CMK (cell line): ENCODE measurements at regions not wholly inside any gene's neighbourhood (a gene's known extent, or its start where the extent isn't known, plus 50 kb on each side); places are given as distances from the start of the nearest gene placed in this dataset.

Experiments
- DNase-seq: peaks from one replicate; pipeline ENCODE4 v3.0.0-alpha.2; 2010; ENCODE audit warnings: low read depth

DNA sequence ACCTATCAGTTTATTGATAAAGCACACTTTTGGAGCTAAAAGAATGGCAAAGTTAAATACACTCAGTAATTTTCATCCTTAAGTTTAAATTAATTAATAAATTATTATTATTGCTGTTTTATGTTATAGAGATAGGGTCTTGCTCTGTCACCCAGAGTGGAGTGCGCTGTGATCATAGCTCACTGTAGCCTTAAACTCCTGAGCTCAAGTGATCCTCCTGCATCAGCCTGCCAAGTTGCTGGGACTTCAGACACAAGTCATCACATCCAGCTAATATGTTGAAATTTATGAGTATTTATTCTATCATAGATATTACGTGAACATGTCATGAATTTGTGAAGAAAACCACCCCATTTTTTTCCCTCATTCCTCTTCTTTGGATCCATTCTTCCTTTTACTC, 64.2 kb downstream of the GJA1 start:
- DNase-seq, result no peak

DNA sequence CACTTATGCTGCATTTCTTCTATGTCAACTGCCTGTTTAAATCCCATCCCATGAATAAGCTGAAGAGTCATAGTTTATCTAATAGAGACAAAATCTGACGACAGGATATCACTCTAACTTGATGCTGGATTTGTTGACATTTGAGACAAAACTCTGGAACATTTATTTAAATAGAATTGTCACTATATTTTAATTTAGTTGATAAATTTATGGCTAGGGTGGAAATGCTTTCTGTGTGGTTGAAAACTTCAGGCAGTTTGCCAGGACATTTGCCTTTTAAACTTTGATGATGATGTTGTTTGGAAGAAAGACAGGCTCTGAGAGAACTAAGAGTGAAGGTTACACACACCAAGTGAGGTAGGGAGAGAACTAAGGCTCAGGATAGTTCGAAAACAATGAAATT, 68.1 kb downstream of the GJA1 start:
- DNase-seq, result no peak

DNA sequence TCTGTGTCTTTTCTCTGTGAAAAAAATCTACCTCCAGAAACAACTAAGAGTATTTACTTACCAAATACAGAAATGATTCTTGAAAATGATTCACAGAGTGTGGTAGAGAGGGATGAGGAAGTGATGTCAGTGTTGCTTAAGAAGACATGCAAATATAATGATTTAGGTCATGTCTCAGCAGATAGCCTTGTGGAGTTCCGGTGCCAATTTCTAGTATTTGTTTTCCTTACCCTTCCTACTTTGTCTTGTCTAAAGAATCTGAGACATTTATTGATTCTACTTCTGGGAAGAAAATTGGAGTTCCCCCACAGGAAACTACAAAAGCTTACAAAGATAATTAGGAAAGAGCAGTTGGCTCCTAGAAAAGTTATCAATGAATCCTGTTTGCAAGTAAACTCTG, 68.8 kb downstream of the GJA1 start:
- no peak for DNase-seq

DNA sequence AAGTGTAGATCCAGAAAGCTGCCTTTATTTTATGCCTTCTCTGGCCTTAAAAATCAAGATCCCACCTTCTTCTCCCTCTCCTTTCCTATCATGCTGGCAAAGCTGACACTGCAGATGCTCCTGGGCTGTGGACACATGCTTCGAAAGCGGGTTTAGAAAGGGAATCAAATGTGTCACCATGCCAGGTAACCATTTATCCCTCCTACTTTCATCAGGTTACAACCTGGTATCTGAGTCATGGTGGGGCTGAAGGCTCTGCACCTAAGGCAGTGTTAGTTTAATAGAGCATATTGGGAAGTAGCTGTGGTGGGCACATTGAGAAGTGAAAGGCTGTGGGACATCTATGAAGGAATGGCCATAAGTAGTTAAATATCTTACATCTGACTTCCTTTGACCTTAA, 69.8 kb downstream of the GJA1 start:
- no peak for DNase-seq

DNA sequence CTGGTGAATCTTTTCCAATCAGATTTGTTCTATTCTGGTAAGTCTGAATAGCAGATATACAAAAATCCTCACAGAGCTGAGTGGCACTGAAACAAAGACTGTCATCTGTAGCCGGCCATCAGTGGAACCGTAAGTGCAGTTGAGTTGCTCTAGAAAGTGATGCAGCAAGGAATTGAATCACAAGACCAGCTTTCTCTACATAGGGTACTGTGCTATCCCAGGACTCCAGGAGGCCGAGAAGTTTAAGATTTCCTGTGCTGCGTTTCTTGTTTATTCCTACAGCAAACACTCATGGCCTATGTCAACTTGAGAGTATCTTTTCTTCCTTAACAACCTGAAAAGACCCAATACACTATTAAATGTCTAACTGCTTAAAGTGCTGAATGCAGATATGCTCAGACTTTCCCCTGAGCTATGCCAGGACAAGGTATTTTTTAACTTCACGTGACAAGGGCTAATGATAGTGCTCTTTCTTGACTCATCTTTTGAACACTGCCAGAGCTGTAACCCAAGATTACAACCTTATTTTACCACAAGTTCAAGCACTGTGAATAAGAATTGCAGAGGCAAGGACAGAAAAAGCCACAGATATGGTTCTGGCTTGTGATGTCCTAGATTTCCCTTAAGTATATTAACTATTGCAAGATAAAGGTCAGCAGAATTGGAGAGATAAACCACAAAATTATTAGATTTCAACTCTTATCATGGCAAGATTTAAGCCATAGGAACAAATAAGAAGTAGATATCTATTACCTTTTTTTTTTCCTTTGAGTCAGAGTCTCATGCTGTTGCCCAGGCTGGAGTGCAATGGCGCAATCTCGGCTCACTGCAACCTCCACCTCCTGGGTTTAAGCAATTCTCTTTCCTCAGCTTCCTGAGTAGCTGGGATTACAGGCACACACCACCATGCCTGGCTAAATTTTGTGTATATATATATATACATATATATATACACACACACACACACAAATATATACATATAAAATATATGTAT, 71.6 kb downstream of the GJA1 start:
- DNase-seq, result no peak

DNA sequence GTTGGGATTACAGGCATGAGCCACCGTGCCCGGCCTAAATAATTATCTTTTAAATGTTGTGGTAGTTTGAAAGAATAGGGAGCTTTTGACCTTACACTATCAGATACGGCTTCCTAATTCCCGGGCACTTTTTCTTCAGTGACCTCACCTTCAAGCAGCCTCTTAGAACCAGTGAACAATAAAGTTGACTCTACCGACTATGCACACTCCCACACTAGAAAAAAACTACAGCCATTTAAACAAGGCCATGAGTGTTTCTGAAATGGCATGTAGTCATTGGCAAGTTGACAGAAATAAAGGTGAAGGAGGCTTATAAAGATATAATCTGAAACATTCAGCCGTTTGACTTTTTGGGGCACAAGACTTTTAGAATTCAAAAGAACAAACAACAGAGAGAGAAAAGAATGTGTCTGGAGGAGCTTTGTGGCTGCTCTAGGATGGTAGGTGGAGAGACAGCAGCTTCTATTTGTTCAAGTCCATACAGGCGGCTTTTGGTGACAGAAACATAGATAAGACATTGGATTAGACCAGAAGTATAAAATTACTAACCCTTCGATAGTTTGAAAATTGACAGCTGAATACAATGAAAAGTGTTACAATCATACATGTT, 75.2 kb downstream of the GJA1 start:
- no peak for DNase-seq

DNA sequence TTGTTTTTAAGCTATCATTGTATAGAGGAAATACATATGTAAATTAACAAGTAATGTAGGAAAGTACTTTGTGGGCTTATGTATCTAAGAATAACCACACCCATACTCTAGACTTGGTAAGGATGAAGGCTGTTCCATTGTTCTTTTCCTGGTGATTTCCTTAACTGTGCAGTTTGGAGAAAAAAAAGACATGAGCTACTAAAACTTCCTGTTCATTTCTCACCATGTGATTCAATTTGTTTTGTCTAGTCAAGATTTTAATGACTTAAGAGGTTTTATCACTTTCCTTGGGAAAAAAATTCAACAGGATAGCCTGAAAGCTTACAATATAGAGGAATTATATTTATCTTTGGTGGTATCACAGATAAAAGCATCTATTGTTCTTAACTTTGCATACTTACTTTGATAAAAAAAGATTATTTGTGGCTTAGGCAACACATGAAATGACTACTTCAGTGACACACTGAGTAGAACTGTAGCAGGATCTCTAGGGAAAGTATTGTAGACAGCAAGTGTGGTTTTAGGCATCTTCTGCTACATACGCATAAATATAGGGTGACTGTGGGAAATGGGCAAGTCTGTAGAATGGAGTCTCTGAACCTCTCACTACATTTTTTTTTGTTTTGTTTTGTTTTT, 80.3 kb downstream of the GJA1 start:
- DNase-seq, result no peak

DNA sequence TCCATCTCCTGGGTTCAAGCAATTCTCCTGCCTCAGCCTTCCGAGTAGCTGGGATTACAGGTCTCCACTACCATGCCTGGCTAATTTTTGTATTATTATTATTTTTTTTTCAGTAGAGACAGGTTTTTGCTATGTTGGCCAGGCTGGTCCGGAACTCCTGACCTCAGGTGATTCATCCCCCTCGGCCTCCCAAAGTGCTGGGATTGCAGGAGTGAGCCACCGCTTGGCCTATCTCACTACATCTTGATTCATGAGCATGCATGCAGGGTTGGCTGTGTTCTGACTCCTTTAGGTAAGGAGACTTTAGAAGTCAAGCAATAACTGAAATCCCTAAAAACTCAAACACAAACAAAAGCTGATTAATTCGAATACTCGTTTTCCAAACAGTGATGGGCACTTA, 80.9 kb downstream of the GJA1 start:
- no peak for DNase-seq

DNA sequence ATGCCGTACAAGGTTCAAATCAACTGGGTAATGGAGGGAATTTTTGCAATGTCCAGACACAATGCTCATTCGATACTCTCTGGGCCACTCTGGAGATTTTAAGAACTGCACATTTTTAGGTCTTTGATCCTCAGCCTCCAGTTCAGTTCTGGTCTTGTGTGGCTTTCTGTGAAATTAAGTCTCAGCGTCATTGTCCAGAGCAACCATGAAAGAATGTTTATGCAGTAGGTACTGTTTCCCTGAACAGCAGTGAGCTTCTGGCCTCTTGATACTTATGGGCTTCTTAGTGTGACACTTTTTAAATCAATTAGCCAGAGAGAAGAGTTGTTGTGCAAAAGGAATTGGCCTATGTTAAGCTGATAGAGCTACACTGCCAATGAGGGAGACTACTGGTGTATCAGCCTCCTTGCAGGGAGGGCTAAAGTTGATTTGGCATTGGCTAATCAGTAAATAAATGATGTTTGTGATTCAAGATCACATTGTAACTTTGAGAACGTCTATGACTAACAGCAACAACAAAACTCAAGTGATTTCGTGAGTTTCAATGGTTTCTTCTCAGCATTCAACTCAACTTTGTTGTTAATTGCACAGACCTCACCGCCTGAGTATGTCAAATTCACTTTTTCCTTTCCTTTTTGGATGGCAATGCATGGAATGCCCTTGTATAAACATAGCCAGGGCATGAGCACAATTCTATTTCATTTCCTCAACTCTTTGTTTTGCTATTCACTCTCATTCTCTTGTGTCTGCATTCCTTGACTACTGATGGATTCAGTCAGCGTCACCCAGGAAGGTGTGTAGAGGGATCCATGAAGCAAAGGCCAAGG, 85.1 kb downstream of the GJA1 start:
- no peak for DNase-seq

DNA sequence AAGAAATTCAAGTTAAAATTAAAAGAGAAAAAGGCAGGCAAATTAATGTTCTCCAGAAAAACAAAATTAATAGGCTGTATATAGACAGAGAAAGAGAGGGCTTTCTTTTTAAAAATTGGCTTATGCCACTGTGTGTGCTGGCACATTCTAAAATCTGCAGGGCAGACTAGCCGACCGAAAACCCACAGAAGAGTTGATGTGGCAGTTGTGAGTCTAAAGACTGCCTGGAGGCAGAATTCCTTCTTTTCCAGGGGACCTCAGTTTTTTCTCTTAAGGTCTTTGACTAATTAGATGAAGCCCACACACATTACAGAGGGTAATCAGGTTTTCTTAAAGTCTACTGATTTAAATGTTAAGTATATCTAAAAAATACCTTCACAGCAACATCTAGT, 85.7 kb downstream of the GJA1 start:
- no peak for DNase-seq

DNA sequence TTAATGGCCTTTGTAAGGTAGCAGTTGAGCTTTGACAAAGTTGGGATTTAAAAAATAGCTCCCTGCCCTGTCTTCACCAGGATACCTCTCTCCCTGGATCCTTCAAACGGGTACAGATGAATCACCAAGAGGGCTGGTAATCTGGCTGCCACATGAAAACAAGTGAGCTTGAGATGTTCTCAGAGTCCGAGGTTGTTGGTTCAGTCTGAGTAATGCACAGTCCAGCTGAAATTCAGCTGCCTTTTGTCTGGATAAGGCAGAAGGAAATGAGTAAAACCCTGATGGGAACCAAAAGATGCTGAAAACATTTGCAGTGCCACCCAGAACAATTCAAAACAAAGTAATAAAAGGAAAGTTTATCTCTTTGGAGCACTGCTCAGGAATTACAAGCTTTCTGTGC, 86.8 kb downstream of the GJA1 start:
- no peak for DNase-seq

DNA sequence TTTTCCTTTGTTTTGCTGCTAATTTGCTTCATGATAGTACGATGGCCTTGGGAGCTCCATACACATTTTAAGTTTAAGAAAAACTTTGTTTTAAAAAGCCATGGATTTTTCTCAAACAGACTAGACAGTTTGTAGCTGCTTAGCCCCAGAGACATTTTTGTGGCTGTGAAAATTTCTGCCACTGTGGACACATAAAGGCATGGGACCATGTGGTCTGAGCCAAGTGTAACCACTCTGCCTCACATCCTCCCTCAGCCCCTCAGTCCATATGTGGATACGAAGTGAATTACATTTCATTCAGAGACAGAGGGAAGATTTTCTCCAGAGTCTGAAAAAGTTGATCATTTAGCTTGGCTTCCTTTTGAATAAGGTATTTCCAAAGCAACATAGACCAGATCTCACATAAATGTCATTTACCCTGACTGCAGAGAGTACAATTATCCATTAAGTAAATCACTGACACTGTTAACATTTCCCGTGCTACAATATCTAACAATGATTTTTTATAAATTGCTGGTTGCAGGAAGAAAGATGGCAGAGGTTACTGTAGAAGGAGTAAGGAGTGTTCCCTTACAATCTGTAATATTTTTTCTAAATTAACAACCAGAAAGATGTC, 87.4 kb downstream of the GJA1 start:
- DNase-seq, result no peak

DNA sequence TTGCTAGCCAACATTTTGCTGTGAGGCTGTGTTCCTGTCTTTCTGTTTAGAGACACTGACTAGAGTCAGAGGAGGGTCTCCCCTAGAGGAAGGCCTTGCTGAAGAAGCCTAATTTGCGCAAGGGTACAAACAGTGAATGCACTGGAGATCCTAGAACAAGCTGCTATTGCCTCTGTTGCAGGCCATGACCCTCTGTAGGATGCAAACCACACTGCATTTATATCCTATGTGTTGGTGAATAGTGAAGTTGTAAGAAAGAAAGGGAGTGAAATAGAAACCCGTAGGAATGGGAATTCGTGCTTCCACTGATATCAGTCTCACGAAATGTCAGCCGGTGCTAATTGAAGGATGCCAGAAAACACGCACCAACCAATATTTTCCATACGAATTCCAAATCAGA, 88.2 kb downstream of the GJA1 start:
- no peak for DNase-seq

DNA sequence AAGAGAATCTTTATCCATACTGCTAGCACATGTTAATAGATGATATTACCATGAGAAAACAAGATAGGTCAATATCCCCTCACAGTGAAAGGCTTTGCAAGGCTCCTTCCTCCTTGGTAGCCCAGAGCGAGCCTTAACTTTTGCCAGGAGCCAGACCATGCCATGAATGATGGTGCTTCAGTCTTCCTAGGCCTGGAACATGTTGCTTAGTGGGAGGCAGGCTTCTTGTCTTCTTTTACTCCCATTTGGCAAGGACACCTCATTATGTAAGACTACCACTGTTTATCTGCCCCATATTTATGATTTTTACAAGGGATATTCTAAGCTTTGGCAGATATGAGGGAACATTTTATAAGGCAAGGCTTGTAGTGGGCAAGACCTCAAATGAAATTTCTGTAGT, 90.8 kb downstream of the GJA1 start:
- DNase-seq, result no peak

DNA sequence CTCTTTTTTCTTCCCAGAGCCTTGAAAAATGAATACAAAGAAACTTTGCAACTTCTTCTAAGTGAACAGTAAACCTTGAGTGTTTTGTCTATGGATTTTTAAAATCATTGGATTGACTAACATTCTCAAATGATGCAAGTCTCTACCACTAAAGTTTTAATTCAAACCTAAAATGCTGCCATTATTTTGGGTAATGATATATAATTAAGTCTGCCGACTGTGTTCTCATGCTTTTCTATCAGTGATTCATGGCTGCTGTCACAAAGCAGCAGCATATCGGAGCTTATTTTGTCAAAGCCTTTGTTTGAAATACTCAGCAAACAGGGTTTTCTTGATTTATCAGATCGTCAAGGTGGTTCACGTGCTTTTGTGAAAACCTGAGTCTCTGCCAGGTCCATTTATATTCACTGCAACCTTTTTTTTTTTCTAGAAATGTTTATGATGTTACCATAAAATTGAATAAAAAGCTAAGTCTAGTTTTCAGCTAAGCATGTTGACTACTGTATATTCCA, 96.3 kb downstream of the GJA1 start:
- no peak for DNase-seq

DNA sequence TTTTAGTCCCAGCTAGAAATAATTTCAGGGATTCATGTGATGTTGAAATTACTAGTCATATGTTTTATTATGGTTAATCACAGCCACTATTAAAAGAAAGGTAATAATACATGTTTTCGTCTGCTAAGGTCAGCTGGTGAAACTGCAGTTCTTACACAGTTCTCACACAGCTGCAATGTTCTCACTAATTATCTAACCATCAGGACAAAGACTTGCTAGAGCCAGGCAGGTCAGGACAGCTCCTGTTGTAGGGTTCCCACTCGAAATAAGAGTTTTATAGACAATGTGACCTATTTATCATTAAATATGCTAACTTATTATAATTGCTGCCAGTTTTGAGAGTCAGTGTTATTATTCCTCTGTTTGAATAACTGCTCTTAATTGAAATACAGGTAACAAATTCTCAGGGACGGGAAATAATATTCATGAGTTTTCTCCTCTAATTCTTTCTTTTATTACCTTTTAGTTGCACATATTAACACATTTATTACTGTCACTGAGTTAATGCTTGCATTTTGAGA, 97.9 kb downstream of the GJA1 start:
- no peak for DNase-seq

DNA sequence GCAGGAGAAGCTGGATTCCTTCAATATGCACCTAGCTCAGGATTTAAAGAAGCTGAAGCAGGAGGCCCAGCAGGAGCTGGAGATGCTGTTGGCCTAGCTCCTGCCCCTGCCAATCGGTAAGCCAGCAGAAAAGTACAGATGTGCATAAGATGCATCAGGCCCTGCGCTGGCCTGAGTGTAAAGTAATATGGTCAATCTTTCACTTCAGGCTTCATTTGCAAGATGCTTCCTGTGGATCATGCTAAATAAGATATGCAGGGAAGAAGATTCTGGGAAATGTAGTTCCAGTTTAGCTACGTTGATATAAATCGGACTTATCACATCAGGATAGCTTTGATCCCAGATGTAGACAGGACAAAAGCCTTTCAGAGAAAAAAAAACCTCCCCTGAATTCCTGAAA, 100.3 kb downstream of the GJA1 start:
- no peak for DNase-seq

DNA sequence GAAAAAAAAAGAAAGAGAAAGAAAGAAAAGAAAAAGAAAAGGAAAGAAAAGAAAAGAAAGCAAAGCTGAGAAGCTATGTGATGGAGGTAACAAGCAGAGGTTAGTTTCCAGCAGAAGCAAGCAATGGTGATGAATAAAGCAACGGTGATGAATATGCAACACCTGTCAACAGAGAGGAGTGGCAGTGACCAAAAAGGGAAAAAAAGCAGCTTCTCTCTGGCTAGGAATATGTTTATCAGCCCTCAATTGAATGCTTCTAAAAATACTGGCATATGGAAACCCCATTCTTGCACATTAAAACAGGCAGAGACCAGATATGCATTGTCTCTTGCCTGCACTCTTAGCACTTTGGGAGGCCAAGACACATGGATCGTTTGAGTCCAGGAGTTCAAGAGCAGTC, 100.9 kb downstream of the GJA1 start:
- DNase-seq, result no peak

DNA sequence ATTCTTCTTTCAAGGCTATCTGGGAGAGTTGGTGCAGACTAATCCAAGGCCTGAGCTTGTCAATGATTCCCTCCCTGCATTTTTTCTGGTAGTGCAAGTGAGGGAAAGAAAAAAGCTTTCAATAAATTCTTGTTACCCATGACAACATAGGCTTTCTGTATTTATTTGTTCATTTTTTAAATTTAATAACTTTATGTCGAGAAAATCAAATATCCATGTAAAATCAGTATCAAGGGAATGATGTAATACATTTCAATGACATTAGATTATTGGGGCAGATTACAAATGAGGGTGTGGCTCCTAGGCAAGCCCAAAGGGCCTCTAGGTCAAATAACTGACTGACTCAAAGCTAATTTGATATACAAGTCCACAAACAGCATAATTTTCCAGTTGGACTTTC, 104.0 kb downstream of the GJA1 start:
- DNase-seq, result no peak

DNA sequence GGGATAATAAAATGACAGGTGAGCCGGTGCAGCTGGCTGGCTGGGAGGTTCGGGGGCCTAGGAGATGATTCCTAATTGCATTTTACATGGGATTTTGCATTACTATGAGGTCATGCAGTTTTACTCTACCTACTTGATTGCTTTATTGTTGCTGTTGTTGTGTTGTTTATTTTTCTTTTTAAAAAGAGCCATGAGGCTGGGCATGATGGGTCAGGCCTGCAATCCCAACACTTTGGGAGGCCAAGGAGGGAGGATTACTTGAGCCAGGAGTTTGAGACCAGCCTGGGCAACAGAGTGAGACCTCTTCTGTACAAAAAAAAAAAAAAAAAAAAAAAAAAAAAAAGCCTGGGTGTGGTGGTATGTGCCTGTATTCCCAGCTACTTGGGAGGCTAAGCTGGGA, 104.8 kb downstream of the GJA1 start:
- no peak for DNase-seq

DNA sequence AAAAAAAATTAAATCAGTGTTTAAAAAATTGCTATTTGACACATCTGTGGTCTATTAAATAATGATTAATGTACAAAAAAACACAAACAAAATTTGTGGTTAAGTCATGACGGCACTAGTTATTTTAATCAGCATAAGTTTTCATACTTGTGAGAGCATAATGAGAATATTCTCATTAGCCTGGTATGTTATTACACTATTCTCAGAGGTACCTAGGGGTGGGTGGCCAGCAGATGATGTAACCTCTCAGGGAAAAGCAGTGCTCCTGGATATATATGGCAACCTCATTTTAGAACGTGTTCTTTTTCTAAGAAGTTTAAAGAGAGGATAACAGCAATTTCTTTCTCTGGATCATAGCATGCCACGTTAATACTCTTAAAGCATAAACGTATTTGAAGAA, 109.2 kb downstream of the GJA1 start:
- no peak for DNase-seq
